ENCODE measurements at regions not wholly inside any gene's neighbourhood (a gene's known extent, or its start where the extent isn't known, plus 50 kb on each side); places are given as distances from the start of the nearest gene placed in this dataset.
"Not testable (repeated sequence)": the region's sequence is repeated elsewhere in the genome, so short reads cannot be mapped to it uniquely, and the experiment has no call there.

GRCh38 chr3:6062261-6063187 lies 798.4 kb upstream of the GRM7 start:
- Mint-ChIP-seq H3K4me3 (no peak overlapping the region), H3K27me3 (ENCODE audit: low read depth) (no peaks in the 10 kb centered on the region), H3K27ac (no peak overlapping the region), H3K4me1 (peaks cover 29% of the 10 kb centered on the region), H3K9me3 (no peaks in the 10 kb centered on the region), H3K36me3 (no peaks in the 10 kb centered on the region)
- TF ChIP-seq CTCF (IDR thresholded peaks at IDR 0.05; ENCODE audit: unreplicated experiment): no peak
- DNase-seq (ENCODE audit: low spot score in 2 of 2, unreplicated experiment in 2 of 2): no peak

- no peak for TF ChIP-seq CTCF (IDR thresholded peaks at IDR 0.05; ENCODE audit: unreplicated experiment)
- Mint-ChIP-seq H3K4me1 (peaks cover 18% of the 10 kb centered on the region), H3K4me3 (peak overlapping the region; percentile 68), H3K9me3 (no peaks in the 10 kb centered on the region), H3K27me3 (ENCODE audit: low read depth) (no peaks in the 10 kb centered on the region), H3K36me3 (no peaks in the 10 kb centered on the region), H3K27ac (peak overlapping the region; percentile 76)
- DNase-seq (ENCODE audit: low spot score in 2 of 2, unreplicated experiment in 2 of 2): no peak
Measured at GRCh38 chr3:6066397-6066796, 794.5 kb upstream of the GRM7 start.

- not testable (repeated sequence) for H3K27me3 Mint-ChIP-seq (ENCODE audit: low read depth); DNase-seq (ENCODE audit: low spot score in 2 of 2, unreplicated experiment in 2 of 2); H3K36me3 Mint-ChIP-seq; H3K9me3 Mint-ChIP-seq
- Mint-ChIP-seq H3K4me3 (peak overlapping the region; percentile 68), H3K27ac (peak overlapping the region; percentile 76), H3K4me1 (peaks cover 18% of the 10 kb centered on the region)
Measured at GRCh38 chr3:6066868-6067578, 793.9 kb upstream of the GRM7 start.

GRCh38 chr3:6074952-6075351 lies 786.0 kb upstream of the GRM7 start:
- Mint-ChIP-seq H3K4me1 (peaks cover 7% of the 10 kb centered on the region), H3K27ac (no peak overlapping the region), H3K27me3 (ENCODE audit: low read depth) (no peaks in the 10 kb centered on the region), H3K4me3 (no peak overlapping the region), H3K9me3 (peaks cover 4% of the 10 kb centered on the region), H3K36me3 (no peaks in the 10 kb centered on the region)
- no peak for DNase-seq (ENCODE audit: low spot score in 2 of 2, unreplicated experiment in 2 of 2)
- no peak for TF ChIP-seq CTCF (IDR thresholded peaks at IDR 0.05; ENCODE audit: unreplicated experiment)

GRCh38 chr3:6078436-6078835 lies 782.5 kb upstream of the GRM7 start:
- peaks cover 4% of the 10 kb centered on the region for H3K9me3 Mint-ChIP-seq

More at GRCh38 chr3:6078436-6078835, 782.5 kb upstream of the GRM7 start:
- H3K36me3 Mint-ChIP-seq: no peaks in the 10 kb centered on the region
- TF ChIP-seq CTCF (IDR thresholded peaks at IDR 0.05; ENCODE audit: unreplicated experiment): no peak
- no peak overlapping the region for H3K4me3 Mint-ChIP-seq
- H3K27ac Mint-ChIP-seq: no peak overlapping the region
- H3K27me3 Mint-ChIP-seq (ENCODE audit: low read depth): no peaks in the 10 kb centered on the region
- H3K4me1 Mint-ChIP-seq: peaks cover 20% of the 10 kb centered on the region
- no peak for DNase-seq (ENCODE audit: low spot score in 2 of 2, unreplicated experiment in 2 of 2)

Measured in mesothelial cell of epicardium (in vitro differentiated cells).